Central memory CD8-positive, alpha-beta T cell (primary cell): ENCODE measurements at regions not wholly inside any gene's neighbourhood (a gene's known extent, or its start where the extent isn't known, plus 50 kb on each side); places are given as distances from the start of the nearest gene placed in this dataset.

Source experiments
- ATAC-seq: fragments of 150-1000 bp; cut with Tn5 transposase; replicated peaks from 2 replicates; pipeline ENCODE4 v1.10.0; 2022; ENCODE audit warnings: mild to moderate bottlenecking, moderate FRiP score, moderate number of reproducible peaks; ENCODE audit not compliant: poor library complexity, severe bottlenecking; ENCODE audit errors: extremely low read depth
- DNase-seq, 2 donors: peaks; one replicate each; pipeline ENCODE4 v3.0.0; 2021; ENCODE audit warnings: low spot score in 2 of 2
- H3K27ac Mint-ChIP-seq: one replicate; pipeline ENCODE4 v1.8.0; 2022; ENCODE audit warnings: low read depth, mild to moderate bottlenecking, moderate library complexity, mixed read lengths
- H3K27me3 Mint-ChIP-seq: one replicate; pipeline ENCODE4 v1.8.0; 2022; ENCODE audit warnings: mixed read lengths
- H3K36me3 Mint-ChIP-seq: one replicate; pipeline ENCODE4 v1.8.0; 2022; ENCODE audit warnings: mild to moderate bottlenecking, moderate library complexity, mixed read lengths; ENCODE audit not compliant: insufficient read depth
- H3K4me1 Mint-ChIP-seq: one replicate; pipeline ENCODE4 v1.8.0; 2022; ENCODE audit warnings: mixed read lengths
- H3K4me3 Mint-ChIP-seq: one replicate; pipeline ENCODE4 v1.8.0; 2022; ENCODE audit warnings: mild to moderate bottlenecking, moderate library complexity, mixed read lengths
- H3K9me3 Mint-ChIP-seq: one replicate; pipeline ENCODE4 v1.8.0; 2022; ENCODE audit warnings: mixed read lengths

DNA sequence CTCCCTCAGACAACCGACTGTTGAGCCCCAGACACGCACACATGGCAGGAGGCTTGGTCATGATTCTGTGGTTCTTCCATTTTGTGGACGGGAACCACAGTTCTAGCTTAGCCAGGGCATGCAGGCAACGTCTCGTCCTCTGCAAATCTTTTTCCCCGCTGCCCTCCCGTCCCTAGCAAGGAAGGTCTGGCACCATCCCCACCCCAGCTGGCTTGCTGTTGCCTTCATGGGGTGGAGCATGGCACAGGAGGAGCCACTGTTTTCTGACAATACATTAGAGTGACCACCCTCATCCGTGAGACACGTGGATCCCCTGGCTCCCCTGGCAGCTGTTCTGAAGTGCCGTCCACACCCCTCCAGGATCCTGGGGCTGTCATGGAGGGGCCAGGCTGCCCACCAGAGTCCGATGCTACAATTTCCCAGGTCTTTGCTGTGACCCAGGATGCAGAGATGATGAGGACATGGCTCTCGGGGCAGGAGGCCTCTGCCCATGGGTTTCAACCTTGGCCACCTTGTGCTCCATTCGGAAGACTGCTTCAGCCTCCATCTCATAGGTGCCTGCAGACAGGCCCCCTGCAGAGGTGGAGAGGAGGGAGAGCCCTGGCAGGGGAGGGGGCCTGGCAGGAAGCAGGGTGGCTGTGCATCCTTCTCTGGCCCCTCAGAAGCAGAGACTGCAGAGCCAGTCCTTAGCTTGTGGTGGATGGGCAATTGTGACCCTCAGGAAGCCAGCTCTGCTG, 233.6 kb downstream of the GLRX3 start:
- no peaks in the 10 kb centered on the region for H3K9me3 Mint-ChIP-seq
- H3K4me1 Mint-ChIP-seq, result no peaks in the 10 kb centered on the region
- DNase-seq (no peak), ATAC-seq (no peak)
- no peak overlapping the region for H3K4me3 Mint-ChIP-seq
- H3K27ac Mint-ChIP-seq, result no peak overlapping the region
- no peaks in the 10 kb centered on the region for H3K27me3 Mint-ChIP-seq
- peaks cover 2% of the 10 kb centered on the region for H3K36me3 Mint-ChIP-seq

DNA sequence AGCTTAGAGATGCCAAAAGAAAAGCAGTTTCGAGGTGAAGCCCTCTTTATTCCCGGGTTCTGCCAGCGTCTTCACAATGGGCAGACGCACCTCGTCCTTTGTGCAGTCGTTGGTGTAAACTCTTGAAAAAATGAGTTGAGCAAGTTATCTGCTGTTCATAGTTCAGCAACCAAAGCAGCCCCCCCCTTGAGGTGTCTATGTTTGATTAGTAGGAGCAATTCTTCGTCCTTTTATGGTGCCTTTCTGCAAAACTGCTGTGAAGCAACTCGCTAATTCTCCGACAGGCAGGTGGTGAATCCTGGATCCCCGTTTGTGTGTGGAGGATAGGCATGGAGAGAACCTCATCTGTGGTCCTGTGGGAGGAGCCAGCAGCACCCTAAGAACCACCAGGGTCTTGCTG, 234.5 kb downstream of the GLRX3 start:
- no peak overlapping the region for H3K4me3 Mint-ChIP-seq
- no peaks in the 10 kb centered on the region for H3K27me3 Mint-ChIP-seq
- no peaks in the 10 kb centered on the region for H3K4me1 Mint-ChIP-seq
- no peaks in the 10 kb centered on the region for H3K9me3 Mint-ChIP-seq
- H3K27ac Mint-ChIP-seq, result no peak overlapping the region
- ATAC-seq (no peak), DNase-seq (no peak)
- peaks cover 2% of the 10 kb centered on the region for H3K36me3 Mint-ChIP-seq

DNA sequence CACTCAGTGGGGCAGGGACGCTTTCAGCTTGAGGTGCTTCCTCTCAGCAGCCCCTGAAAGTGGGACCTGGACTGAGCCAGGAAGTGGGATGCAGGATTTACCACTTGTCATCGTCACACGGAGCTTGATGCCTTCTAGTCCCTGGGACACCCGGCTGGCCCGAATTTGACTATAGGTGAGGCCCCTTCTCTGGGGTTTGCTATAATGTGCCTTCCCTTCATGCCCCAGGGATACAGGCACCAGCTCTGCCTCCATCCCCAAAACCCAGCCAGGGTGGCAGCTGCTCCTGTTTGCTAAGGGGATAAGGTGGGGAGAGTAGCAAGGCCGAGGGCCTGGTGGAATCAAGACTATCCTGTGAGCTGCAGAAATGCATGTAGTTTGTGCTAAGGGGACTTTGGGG, 235.0 kb downstream of the GLRX3 start:
- ATAC-seq, result no peak
- no peak for DNase-seq
- H3K4me1 Mint-ChIP-seq, result no peaks in the 10 kb centered on the region
- H3K27ac Mint-ChIP-seq, result no peak overlapping the region
- H3K27me3 Mint-ChIP-seq, result no peaks in the 10 kb centered on the region
- H3K36me3 Mint-ChIP-seq, result peaks cover 2% of the 10 kb centered on the region
- no peaks in the 10 kb centered on the region for H3K9me3 Mint-ChIP-seq
- H3K4me3 Mint-ChIP-seq, result no peak overlapping the region

DNA sequence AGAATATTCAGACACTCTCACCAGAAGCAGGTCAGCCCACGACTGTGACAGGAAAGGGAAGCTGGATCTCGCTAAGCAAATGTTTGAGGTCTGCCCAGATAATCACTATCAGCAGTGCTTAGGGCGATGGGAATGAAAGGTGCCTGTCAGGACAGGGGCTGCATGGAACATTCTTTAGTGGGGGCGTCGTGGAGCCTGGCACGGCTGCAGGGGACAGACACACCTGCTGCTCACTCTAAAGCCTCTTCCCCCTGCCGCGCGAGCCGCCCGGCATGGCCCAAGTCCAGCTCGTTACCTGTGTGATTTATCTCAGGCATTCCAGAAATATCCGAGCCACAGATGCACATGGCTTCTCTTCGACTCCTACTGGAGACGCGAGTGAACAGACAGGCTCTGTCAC, 235.5 kb downstream of the GLRX3 start:
- Mint-ChIP-seq H3K27me3 (no peaks in the 10 kb centered on the region), H3K36me3 (peaks cover 2% of the 10 kb centered on the region), H3K9me3 (no peaks in the 10 kb centered on the region), H3K4me1 (no peaks in the 10 kb centered on the region), H3K4me3 (no peak overlapping the region), H3K27ac (no peak overlapping the region)
- ATAC-seq, result no peak
- DNase-seq, result no peak

DNA sequence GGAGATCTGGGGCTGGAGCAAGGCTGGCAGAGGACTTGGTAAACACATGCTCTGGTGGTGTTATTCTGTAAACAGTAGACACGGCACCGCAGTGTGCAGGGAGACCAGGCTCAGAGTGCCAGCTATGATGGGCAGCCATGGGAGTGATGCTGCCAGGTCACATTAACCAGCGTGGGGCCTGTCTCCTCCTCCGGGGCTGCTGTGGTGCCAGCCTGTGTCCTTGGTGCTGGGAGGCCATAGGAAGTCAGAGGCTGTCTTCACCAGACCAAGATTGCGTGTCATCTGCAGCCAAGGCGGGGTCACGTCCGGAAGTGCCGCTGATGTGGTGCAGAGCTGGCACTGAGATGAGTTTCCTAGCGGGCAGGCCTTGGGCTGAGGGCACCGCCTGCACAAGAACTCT, 236.0 kb downstream of the GLRX3 start:
- DNase-seq, result no peak
- no peak for ATAC-seq
- Mint-ChIP-seq H3K4me3 (no peak overlapping the region), H3K27ac (no peak overlapping the region), H3K9me3 (no peaks in the 10 kb centered on the region), H3K4me1 (no peaks in the 10 kb centered on the region), H3K27me3 (no peaks in the 10 kb centered on the region), H3K36me3 (peaks cover 2% of the 10 kb centered on the region)

DNA sequence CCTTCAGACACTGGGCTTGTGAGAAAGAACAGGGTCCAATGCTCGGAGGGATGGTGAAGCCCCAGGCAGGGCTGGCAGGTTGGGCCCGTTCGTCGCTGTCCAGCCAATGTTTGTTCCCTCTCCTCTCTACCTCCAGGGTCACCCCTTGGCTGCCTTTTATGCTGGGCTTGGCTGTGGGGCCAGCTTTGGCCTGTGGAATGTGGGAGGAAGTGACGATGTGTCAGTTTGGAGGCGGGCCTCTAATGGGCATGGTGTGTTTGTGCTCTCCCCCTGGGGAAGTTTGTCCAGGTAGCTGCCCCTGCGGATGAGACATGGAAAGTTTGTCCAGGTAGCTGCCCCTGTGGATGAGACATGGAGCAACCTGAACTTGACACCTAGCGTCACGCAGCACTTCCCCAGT, 236.7 kb downstream of the GLRX3 start:
- no peaks in the 10 kb centered on the region for H3K27me3 Mint-ChIP-seq
- H3K36me3 Mint-ChIP-seq, result peaks cover 2% of the 10 kb centered on the region
- no peaks in the 10 kb centered on the region for H3K9me3 Mint-ChIP-seq
- H3K27ac Mint-ChIP-seq, result no peak overlapping the region
- H3K4me1 Mint-ChIP-seq, result no peaks in the 10 kb centered on the region
- no peak for DNase-seq
- ATAC-seq, result no peak
- no peak overlapping the region for H3K4me3 Mint-ChIP-seq

DNA sequence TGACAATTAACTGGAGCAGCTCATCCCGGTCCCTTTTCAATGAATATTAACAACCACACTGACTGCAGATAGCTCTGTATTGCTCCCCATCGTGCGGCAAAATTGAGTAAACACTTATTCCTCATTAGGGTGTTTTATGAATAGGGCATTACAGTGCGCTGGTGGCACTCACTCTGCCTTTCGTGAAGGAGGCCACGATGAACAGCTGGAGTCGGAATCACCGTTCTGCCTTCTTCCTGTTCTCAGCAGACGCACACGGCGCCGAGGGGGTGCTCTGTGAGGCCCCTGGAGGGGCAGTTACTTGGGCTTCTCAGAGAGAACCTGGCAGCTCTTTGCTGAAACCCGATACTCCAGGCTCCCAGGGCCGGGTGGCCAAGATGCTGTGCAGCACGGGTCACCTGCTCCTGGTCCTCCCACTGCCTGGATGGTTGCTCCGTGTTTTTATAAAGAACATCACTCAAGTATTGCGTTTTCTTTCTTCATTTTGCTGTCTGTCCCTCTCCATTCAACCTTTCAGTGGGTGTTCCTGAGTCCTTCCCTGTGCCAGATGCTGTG, 241.9 kb downstream of the GLRX3 start:
- Mint-ChIP-seq H3K9me3 (no peaks in the 10 kb centered on the region), H3K27ac (no peak overlapping the region), H3K27me3 (no peaks in the 10 kb centered on the region), H3K36me3 (no peaks in the 10 kb centered on the region), H3K4me3 (no peak overlapping the region), H3K4me1 (no peaks in the 10 kb centered on the region)
- DNase-seq, result no peak
- no peak for ATAC-seq

DNA sequence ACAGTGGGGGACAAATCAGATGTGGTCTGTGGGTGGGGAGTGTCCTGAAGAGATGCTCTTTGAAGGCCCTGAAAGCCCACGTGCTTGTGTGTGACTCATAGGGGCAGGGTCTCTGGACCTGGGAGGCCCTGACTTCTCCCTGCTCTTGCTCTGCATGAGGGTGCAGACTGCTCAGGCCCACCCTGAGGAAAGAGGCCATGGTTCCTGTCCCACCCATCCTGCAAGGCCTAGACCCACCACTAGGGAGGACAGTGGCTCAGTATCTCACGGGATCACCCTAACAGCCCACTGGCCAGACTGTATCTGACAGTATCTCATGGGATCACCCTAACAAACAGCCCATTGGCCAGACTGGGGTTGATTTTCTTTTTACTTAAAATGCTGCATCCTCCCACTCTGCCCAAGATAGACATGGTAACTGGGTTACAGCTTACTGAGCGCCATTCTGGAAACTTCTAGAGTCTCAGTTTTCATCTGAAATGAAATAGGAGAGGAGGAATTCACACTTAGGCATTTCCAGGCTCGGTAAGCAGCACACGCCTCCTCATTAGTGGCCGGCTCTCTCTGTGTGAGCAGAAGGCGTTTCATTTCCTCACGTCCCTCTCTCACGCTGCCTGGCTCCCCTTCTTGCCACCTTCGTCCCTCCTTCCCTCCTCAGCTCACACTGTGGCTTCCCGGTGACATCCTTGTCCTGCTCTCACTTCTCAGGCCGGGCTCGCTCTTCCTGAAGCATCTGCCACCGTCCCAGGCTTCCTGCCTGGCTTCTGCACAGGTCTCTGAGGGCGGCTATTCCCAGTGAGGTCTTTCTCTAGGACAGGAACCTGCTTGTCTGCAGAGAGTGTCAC, 242.6 kb downstream of the GLRX3 start:
- no peaks in the 10 kb centered on the region for H3K4me1 Mint-ChIP-seq
- DNase-seq (no peak), ATAC-seq (no peak)
- H3K36me3 Mint-ChIP-seq, result no peaks in the 10 kb centered on the region
- H3K27me3 Mint-ChIP-seq, result no peaks in the 10 kb centered on the region
- peaks cover 2% of the 10 kb centered on the region for H3K9me3 Mint-ChIP-seq
- H3K4me3 Mint-ChIP-seq, result no peak overlapping the region
- H3K27ac Mint-ChIP-seq, result no peak overlapping the region

DNA sequence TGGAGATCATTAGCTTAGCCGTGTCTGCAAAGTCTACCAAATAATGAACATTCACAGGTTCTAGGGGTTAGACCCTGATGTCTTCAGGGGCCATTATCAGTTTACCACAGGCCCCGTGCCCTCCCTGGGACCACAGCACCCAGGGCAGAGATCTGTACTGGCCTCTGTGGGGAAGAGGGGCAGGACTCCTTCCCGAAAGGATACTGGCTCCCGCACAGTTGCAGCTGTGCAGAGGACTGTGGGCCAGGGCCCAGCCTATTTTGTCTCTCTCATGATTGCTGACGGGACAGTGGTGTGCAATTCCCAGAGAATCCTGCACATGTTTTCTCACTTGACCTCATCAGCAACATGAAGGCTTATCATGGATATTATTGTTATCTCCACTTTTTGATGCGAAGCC, 243.9 kb downstream of the GLRX3 start:
- no peak for ATAC-seq
- Mint-ChIP-seq H3K27ac (no peak overlapping the region), H3K36me3 (no peaks in the 10 kb centered on the region), H3K4me1 (no peaks in the 10 kb centered on the region), H3K9me3 (peaks cover 10% of the 10 kb centered on the region), H3K27me3 (no peaks in the 10 kb centered on the region), H3K4me3 (no peak overlapping the region)
- no peak for DNase-seq

DNA sequence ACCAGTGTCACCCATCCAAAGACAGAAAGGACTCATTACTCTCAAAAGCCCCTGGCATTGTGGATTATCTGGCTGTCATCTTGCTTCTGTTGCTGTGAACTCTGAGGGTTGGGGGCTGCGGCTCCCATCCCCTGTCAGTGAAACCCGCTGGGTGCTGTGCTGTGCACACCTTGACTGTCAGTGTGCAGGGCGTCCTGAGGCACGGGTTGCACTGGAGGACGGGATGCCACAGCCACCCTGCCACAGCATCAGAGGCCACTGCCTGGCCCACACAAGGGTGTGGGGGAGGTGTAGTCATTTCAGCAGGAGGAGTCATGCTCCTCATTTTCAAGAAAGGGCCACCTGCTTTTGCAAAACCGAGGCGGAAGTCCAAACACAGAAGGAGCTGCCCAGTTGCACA, 245.8 kb downstream of the GLRX3 start:
- peaks cover 23% of the 10 kb centered on the region for H3K9me3 Mint-ChIP-seq
- H3K4me1 Mint-ChIP-seq, result no peaks in the 10 kb centered on the region
- no peaks in the 10 kb centered on the region for H3K27me3 Mint-ChIP-seq
- DNase-seq, result no peak
- H3K27ac Mint-ChIP-seq, result no peak overlapping the region
- no peak overlapping the region for H3K4me3 Mint-ChIP-seq
- no peak for ATAC-seq
- no peaks in the 10 kb centered on the region for H3K36me3 Mint-ChIP-seq

DNA sequence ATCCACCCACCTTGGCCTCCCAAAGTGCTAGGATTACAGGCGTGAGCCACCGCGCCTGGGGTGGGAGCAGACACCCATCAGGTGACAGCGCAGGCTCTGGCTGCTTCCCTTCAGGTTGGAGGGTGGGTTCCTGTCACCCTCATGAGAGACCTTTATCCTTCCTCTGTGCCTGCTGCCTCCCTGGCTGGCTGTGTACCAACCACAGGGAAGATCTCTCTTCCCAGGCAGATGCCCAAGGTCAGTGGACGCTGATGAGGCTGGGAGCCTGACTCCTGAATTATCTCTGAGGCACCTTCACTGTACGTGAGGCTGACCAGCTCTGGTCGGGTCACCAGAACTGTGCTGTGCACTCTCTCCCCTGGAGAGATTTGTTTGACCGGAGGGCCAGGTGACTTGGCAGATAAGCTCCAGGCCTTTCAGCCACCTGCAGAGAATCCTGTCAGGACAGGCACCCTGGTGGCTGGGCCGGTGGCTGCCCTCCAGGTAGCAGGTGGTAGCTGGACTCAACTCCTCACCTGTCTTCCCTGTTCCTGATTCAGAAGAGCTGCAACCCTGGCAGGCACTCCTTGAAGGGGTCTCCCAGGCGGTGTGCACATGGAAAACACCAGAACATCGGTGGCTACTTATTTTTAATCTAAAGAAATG, 251.9 kb downstream of the GLRX3 start:
- peaks cover 16% of the 10 kb centered on the region for H3K27me3 Mint-ChIP-seq
- no peak overlapping the region for H3K4me3 Mint-ChIP-seq
- ATAC-seq (no peak), DNase-seq (no peak)
- no peaks in the 10 kb centered on the region for H3K4me1 Mint-ChIP-seq
- no peaks in the 10 kb centered on the region for H3K36me3 Mint-ChIP-seq
- H3K27ac Mint-ChIP-seq, result no peak overlapping the region
- H3K9me3 Mint-ChIP-seq, result peaks cover 28% of the 10 kb centered on the region

DNA sequence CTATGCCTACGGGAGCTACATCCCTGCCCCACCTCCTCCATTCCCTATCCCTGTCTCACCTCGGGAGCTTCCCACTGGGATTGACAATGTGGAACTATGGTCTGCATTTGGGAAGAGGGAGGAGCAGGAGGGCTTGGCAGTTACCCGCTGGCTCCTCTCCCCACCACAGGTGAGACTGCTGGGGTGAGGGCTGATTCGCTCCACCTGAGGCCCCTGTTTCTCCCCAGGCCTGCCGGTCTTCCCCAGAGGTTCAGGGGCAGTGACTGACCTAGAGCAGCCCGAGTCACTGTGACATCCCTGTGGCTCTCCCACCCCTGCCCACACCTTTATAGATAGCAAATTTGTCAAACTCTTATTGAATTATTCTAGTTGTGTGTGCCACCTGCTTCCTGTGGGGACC, 252.6 kb downstream of the GLRX3 start:
- no peak overlapping the region for H3K27ac Mint-ChIP-seq
- H3K9me3 Mint-ChIP-seq, result peaks cover 27% of the 10 kb centered on the region
- H3K4me3 Mint-ChIP-seq, result no peak overlapping the region
- H3K27me3 Mint-ChIP-seq, result peaks cover 16% of the 10 kb centered on the region
- no peaks in the 10 kb centered on the region for H3K4me1 Mint-ChIP-seq
- H3K36me3 Mint-ChIP-seq, result no peaks in the 10 kb centered on the region
- no peak for ATAC-seq
- DNase-seq, result no peak
